ENCODE measurements at regions not wholly inside any gene's neighbourhood (a gene's known extent, or its start where the extent isn't known, plus 50 kb on each side); places are given as distances from the start of the nearest gene placed in this dataset.
"Not testable (repeated sequence)": the region's sequence is repeated elsewhere in the genome, so short reads cannot be mapped to it uniquely, and the experiment has no call there.

- in situ Hi-C loops (cut with HindIII; ENCODE audit: low sequenced_read_pairs): no loop called here
These were observed 1376.2 kb upstream of the CDH9 start for GRCh38 chr5:28414619-28415018.

- in situ Hi-C loops (cut with HindIII; ENCODE audit: low sequenced_read_pairs): no loop called here
These were observed 1370.3 kb upstream of the CDH9 start for GRCh38 chr5:28408651-28409050.

GRCh38 chr5:28408186-28408585 lies 1369.8 kb upstream of the CDH9 start:
- in situ Hi-C loops (cut with HindIII; ENCODE audit: low sequenced_read_pairs): no loop called here

GRCh38 chr5:28404363-28405071 lies 1366.1 kb upstream of the CDH9 start:
- in situ Hi-C loops (cut with HindIII; ENCODE audit: low sequenced_read_pairs): loop anchor here (5.0 kb wide), 1 partner anchor 88 kb away; no protein-coding TSS in a partner anchor

DNA sequence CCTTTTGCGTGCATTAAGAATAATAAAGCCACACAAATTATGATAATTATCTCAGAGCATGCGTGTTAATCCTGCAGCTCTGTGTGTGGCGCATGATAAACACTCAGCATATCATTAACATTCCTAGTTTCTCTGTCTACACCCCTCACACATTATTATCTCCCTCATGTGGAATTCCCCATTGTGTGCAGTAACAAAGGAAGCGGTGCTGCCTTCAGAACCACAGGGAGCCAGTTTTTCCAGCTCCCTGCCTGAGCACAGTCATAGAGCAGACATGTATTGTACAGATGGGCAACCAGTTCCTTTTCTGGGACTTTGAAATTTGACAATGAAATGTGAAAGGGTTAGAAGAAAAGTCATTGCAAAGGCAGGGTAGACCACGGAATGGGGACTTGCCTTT lies 1365.5 kb upstream of the CDH9 start:
- in situ Hi-C loops (cut with HindIII; ENCODE audit: low sequenced_read_pairs): loop anchor here (5.0 kb wide), 1 partner anchor 88 kb away; no protein-coding TSS in a partner anchor

DNA sequence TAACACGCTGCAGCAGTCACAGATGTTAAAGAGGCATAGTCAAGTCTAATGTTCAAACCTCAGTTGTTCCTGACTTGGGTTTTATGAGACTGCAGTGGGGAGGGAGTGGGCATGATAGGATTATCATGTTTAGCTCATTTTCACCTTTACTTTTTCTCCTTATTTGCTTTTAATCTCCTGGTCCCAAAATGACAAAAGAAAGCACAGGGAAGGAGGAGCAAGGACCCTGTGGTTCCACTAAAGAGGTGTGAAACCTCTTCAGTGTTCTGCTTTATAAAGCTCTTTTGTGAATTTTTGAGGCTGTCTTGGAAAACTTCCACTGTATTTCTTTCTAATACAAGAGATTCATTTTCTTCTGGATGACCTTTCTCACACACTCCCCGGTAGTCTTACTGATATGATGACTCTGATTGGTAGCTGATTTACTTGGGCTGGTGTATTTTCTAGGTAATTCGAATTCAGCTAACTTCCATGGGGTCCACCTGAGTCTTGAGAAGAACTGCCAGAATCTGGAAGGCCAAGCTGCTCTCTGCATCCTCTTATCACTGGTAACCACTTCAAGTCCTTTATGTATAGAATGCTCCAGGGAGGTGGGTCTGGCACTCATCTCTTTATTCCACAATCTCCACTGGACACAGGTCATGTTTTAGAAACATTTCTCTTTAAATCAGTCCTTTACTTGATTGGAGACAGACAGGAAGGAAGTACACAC lies 1364.4 kb upstream of the CDH9 start:
- in situ Hi-C loops (cut with HindIII; ENCODE audit: low sequenced_read_pairs): loop anchor here (5.0 kb wide), 1 partner anchor 90 kb away; no protein-coding TSS in a partner anchor

DNA sequence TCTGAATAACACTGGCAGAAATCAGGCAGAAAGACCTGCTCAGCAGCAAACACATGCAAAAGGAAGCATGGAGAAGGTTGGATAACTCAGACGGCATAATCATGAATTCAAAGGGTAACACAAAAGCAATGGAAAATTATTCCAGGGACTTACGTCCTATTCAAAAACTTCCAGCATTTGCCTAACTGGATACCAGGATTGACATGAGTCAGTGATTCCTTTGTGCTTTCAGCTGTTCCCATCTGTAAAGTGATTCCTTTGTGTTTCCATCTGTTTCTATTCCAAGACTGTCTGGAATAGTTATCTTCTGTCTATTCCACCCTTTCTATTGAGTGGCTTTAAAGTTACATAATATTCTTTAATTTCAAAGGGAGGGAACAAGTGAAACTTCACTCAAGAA lies 1361.7 kb upstream of the CDH9 start:
- in situ Hi-C loops (cut with HindIII; ENCODE audit: low sequenced_read_pairs): loop anchor here (5.0 kb wide), 1 partner anchor 92 kb away; no protein-coding TSS in a partner anchor

DNA sequence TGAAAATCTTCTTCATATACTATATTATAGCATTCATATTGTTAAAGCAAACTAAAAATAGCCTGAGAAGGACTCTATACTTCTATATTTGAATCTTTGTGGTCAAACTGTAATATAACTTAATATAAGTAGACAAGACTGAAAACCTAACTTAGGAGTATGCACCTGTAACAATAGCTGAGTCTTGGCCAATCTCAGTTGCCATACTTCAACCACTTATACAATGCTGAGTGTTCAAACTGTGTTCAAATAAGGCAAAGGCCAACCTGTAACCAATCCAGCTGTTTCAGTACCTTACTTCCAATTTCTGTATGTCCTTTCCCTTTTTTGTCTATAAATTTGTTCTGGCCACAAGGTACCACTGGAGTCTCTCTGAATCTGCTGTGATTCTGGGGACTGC lies 1360.8 kb upstream of the CDH9 start:
- in situ Hi-C loops (cut with HindIII; ENCODE audit: low sequenced_read_pairs): no loop called here

GRCh38 chr5:28398185-28398584 lies 1359.8 kb upstream of the CDH9 start:
- in situ Hi-C loops (cut with HindIII; ENCODE audit: low sequenced_read_pairs): no loop called here

GRCh38 chr5:28397502-28397941 lies 1359.1 kb upstream of the CDH9 start:
- in situ Hi-C loops (cut with HindIII; ENCODE audit: low sequenced_read_pairs): no loop called here

GRCh38 chr5:28391277-28391676 lies 1352.9 kb upstream of the CDH9 start:
- in situ Hi-C loops (cut with HindIII; ENCODE audit: low sequenced_read_pairs): no loop called here

- in situ Hi-C loops (cut with HindIII; ENCODE audit: low sequenced_read_pairs): no loop called here
These were observed 1352.0 kb upstream of the CDH9 start for GRCh38 chr5:28390341-28390740.

- in situ Hi-C loops (cut with HindIII; ENCODE audit: low sequenced_read_pairs): not testable (repeated sequence)
These were observed 1351.3 kb upstream of the CDH9 start for GRCh38 chr5:28389727-28390126.

DNA sequence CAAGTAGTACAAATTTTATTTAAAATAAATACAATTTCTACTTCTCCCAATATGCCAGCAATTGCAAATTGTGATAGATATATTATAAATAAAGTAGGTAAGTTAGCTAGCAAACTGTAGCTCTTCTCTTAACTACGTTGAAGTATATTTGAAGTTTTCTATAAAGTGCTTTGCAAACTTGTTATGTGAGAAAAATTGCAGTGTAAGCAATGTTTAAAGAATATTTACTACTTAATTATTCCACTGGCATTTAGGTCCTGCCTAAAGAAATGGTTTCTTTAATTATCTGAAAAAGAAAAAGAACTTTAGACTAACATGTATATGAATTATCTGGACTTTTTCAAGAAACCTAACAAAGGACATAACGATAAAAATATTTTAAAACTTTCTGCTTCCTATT lies 1350.0 kb upstream of the CDH9 start:
- in situ Hi-C loops (cut with HindIII; ENCODE audit: low sequenced_read_pairs): no loop called here

GRCh38 chr5:28386712-28387111 lies 1348.3 kb upstream of the CDH9 start:
- in situ Hi-C loops (cut with HindIII; ENCODE audit: low sequenced_read_pairs): no loop called here

DNA sequence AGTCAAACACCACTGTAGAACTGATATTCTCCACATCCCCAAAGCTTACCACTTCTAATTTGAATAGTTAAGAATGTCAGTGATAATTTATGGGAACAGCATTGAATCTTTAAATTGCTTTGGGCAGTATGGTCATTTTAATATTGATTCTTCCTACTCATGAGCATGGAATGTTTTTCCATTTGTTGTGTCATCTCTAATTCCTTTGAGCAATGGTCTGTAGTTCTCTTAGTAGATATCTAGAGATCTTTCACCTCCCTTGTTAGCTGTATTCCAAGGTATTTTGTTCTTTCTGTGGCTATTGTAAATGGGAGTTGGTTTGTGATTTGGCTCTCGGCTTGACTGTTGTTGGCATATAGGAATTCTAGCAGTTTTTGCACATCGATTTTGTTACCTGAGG lies 1341.8 kb upstream of the CDH9 start:
- in situ Hi-C loops (cut with HindIII; ENCODE audit: low sequenced_read_pairs): no loop called here

DNA sequence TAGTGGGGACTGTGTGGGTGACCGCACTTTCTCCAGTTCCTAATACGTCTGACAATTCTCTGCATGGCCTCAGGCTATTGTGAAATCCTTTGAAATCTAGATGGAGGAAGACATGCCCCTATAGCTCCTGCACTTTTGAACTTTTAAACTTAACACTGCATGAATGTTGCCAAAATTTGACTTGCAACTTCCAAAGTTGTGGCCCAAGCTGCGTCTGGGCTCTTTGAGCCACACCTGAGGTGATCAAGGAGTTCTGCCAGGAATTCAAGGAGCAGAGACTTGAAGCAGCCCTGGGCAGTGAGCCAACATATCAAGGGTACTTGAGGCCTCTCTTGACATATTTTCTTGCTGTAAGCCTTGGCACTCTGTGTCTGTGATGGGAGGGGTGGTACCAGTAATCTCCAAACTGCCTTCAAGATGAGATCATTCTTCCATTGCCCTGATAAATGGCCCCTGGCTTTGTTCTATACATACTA lies 1336.1 kb upstream of the CDH9 start:
- in situ Hi-C loops (cut with HindIII; ENCODE audit: low sequenced_read_pairs): no loop called here

DNA sequence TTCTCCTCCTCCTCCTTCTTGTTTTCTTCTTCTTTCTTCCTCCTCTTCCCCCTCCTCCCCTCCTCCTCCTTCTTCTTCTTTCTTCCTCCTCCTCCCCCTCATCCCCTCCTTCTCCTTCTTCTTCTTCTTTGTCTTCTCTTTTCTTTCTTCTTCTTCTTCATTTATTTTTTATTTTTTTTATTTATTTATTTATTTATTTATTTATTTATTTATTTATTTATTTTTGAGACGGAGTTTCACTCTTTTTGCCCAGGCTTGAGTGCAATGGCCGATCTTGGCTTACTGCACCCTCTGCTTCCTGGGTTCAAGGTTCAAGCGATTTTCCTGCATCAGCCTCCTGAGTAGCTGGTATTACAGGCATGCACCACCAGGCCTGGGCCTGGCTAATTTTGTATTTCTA lies 1332.5 kb upstream of the CDH9 start:
- in situ Hi-C loops (cut with HindIII; ENCODE audit: low sequenced_read_pairs): no loop called here

- in situ Hi-C loops (cut with HindIII; ENCODE audit: low sequenced_read_pairs): no loop called here
These were observed 1331.0 kb upstream of the CDH9 start for GRCh38 chr5:28369418-28369817.

DNA sequence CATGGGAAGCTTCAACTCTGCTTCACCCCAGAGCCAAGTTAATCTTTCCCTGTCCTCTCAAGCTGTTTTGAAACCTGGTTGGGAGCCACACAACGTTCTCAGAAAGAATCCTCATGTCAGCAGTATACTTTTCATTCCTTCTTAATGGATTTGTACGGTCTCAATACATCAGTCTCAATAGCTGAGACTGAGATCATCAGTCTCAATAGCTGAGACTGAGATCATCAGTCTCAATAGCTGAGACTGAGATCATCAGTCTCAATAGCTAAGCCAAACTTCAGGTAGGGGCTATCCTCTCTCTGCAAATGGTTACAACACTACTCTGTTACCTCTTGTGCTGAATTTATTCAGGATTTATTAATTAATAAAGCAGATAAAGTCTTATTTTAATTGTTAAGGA lies 1317.4 kb upstream of the CDH9 start:
- in situ Hi-C loops (cut with HindIII; ENCODE audit: low sequenced_read_pairs): no loop called here

DNA sequence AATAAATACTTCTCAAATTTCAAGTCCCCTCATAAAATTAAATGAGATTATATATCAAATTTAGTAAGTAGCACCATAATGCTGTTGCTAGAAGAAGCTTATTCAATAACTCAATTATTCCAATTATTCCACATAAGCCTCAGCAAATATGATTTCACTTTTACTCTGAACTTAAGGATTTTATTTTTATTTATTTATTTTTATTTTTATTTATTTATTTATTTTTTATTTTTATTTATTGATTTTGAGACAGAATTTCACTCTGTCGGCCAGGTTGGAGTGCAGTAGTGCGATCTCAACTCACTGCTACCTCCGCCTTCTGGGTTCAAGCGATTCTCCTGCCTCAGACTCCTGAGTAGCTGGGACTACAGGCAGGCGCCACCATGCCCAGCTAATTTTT lies 1308.3 kb upstream of the CDH9 start:
- in situ Hi-C loops (cut with HindIII; ENCODE audit: low sequenced_read_pairs): no loop called here

DNA sequence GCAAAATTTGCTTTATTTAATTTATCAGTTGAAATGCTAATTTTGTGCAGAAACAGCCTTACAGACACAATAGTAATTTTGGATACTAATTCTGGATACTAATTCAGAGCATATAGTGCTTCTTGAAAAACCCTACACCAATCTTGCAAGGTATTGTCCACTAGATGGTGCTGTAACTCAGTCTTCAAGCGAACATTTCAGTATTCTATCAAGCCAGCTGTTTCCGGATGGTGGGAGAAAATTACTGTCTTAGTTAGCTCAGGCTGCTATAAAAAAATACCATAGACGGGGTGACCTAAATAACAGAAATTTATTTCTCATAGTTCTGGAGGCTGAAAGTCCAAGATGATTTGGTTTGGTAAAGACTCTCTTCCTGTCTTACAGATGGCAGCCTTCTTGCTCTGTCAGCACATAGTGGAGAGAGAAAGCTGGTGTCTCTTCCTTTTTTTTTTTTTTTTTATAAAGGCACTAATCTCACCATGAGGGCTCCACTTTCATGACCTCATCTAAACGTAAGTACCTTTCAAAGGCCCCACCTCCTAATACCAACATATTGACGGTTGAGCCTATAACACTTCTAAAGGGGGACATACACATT lies 1306.5 kb upstream of the CDH9 start:
- in situ Hi-C loops (cut with HindIII; ENCODE audit: low sequenced_read_pairs): no loop called here
